AG04449 (cell line): ENCODE measurements at regions not wholly inside any gene's neighbourhood (a gene's known extent, or its start where the extent isn't known, plus 50 kb on each side); places are given as distances from the start of the nearest gene placed in this dataset.

Source experiments
- CTCF ChIA-PET: fragments of 350-600 bp; formaldehyde crosslinking; extraction: SDS; loops from one replicate; lab custom pipeline; 2021; ENCODE audit warnings: antibody characterized with exemption; lab: Yijun Ruan, JAX
- POLR2A ChIA-PET: fragments of 400-600, 350-600 bp; formaldehyde crosslinking; extraction: SDS; loops from one replicate; lab custom pipeline; 2020; ENCODE audit warnings: antibody characterized with exemption, inconsistent platforms; lab: Yijun Ruan, JAX
- DNase-seq: peaks from one replicate; pipeline ENCODE4 v3.0.0-alpha.2; 2010; ENCODE audit warnings: low read depth, low spot score
- H3K4me3 ChIP-seq: 2 replicates; pipeline ENCODE4 v1.5.1; 2011; ENCODE audit warnings: low read depth, mild to moderate bottlenecking, control low read depth, low read length
- TF ChIP-seq, protein P1 (sequence below): IDR thresholded peaks from one replicate; pipeline ENCODE4 v1.5.1; 2011; ENCODE audit warnings: mild to moderate bottlenecking, moderate library complexity, low read length, control low read depth, inconsistent platforms; ENCODE audit not compliant: insufficient read depth; ENCODE audit errors: missing control alignments

GRCh38 chr4:74548561-74548960 lies 103.6 kb downstream of the AREG start:
- CTCF ChIA-PET = interaction anchor here (3.1 kb wide), 1 partner anchor 16 kb away, joined by 14 read pairs; no protein-coding TSS in a partner anchor
- H3K4me3 ChIP-seq = no peak overlapping the region
- POLR2A ChIA-PET = no interaction called here
- TF ChIP-seq, protein P1, sequence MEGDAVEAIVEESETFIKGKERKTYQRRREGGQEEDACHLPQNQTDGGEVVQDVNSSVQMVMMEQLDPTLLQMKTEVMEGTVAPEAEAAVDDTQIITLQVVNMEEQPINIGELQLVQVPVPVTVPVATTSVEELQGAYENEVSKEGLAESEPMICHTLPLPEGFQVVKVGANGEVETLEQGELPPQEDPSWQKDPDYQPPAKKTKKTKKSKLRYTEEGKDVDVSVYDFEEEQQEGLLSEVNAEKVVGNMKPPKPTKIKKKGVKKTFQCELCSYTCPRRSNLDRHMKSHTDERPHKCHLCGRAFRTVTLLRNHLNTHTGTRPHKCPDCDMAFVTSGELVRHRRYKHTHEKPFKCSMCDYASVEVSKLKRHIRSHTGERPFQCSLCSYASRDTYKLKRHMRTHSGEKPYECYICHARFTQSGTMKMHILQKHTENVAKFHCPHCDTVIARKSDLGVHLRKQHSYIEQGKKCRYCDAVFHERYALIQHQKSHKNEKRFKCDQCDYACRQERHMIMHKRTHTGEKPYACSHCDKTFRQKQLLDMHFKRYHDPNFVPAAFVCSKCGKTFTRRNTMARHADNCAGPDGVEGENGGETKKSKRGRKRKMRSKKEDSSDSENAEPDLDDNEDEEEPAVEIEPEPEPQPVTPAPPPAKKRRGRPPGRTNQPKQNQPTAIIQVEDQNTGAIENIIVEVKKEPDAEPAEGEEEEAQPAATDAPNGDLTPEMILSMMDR = no peak
- no peak for DNase-seq

GRCh38 chr4:74549936-74550335 lies 105.0 kb downstream of the AREG start:
- no peak for DNase-seq
- ChIA-PET CTCF (interaction anchor here (0.7 to 3.1 kb wide), 4 partner anchors 10 to 180 kb away, joined by 3 to 14 read pairs (median 4); no protein-coding TSS in a partner anchor), POLR2A (interaction anchor here (0.5 kb wide), 1 partner anchor 172 kb away, joined by 3 read pairs; no protein-coding TSS in a partner anchor)
- H3K4me3 ChIP-seq = no peak overlapping the region
- TF ChIP-seq, protein P1 = no peak

GRCh38 chr4:74555231-74555630 lies 110.3 kb downstream of the AREG start:
- CTCF ChIA-PET = no interaction called here
- H3K4me3 ChIP-seq = no peak overlapping the region
- POLR2A ChIA-PET = no interaction called here
- DNase-seq = no peak
- TF ChIP-seq, protein P1 = no peak

DNA sequence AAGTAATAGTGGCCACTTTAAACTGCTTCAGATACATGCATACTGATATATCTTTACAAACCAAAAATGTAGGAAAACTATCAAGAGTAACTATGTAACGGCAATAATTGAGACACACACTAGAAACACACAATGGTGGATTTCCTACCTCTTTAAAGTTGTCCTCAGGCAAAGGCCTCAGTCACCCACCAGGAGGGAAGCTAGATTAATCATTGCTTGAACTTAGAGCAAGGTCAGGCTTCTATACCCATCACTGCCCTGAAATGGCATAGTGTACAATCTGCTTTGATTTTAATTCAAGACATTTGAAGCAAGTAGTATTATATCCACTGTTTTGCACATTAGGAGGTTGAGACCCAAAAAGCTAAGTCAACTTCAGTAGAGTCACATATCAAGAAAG lies 110.9 kb downstream of the AREG start:
- POLR2A ChIA-PET = no interaction called here

GRCh38 chr4:74559853-74560252 lies 114.9 kb downstream of the AREG start:
- ChIA-PET POLR2A (no interaction called here), CTCF (no interaction called here)
- no peak for DNase-seq
- TF ChIP-seq, protein P1 = no peak
- no peak overlapping the region for H3K4me3 ChIP-seq

More for the DNA sequence above, 110.9 kb downstream of the AREG start:
- CTCF ChIA-PET = no interaction called here
- no peak overlapping the region for H3K4me3 ChIP-seq
- TF ChIP-seq, protein P1 = no peak
- DNase-seq = no peak

DNA sequence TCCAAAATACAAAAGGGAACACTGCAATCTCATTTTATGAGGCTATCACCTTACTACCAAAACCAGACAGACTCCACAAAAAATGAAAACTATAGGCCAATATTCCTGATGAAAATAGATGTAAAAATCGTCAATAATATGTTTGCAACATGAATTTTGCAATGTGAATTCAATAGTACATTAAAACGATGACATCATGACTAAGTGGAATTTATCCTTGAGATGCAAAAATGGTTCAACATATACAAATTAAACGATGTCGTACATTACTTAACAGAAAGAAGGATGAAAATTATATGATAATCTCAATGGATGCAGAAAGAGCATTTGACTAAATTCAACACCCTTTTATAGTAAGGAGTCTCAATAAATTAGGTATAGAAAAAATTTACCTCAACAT lies 123.0 kb downstream of the AREG start:
- ChIA-PET POLR2A (no interaction called here), CTCF (interaction anchor here (0.7 kb wide), 1 partner anchor 76 kb away, joined by 3 read pairs; no protein-coding TSS in a partner anchor)
- no peak overlapping the region for H3K4me3 ChIP-seq
- DNase-seq = no peak
- TF ChIP-seq, protein P1 = no peak
